ENCODE measurements at regions not wholly inside any gene's neighbourhood (a gene's known extent, or its start where the extent isn't known, plus 50 kb on each side); places are given as distances from the start of the nearest gene placed in this dataset.

- Histone ChIP-seq H3K27me3 (no peaks in the 10 kb centered on the region), H3K27ac (no peak overlapping the region), H3K4me3 (no peak overlapping the region), H3K4me1 (no peaks in the 10 kb centered on the region), H3K36me3 (no peaks in the 10 kb centered on the region), H3K9me3 (peaks cover 0 to 11% (median 0%) of the 10 kb centered on the region in 3 donors)
- TF ChIP-seq POLR2A (IDR thresholded peaks at IDR 0.05) (no peak), EP300 (IDR thresholded peaks at IDR 0.05) (no peak), POLR2AphosphoS5 (IDR thresholded peaks at IDR 0.05) (no peak), CTCF (IDR thresholded peaks at IDR 0.05) (no peak)
- 92 to 94% methylated on average over 2 to 5 of the region's 10 CpGs for WGBS, 2 donors (ENCODE audit: low coverage in 1 of 2)
- no peak for ATAC-seq
Measured at GRCh38 chr2:129378186-129378585, 601.3 kb upstream of the RAB6C start.

- Histone ChIP-seq H3K4me1 (no peaks in the 10 kb centered on the region), H3K9me3 (peaks cover 0 to 11% (median 0%) of the 10 kb centered on the region in 3 donors), H3K4me3 (no peak overlapping the region), H3K36me3 (no peaks in the 10 kb centered on the region), H3K27me3 (no peaks in the 10 kb centered on the region), H3K27ac (no peak overlapping the region)
- no peak for ATAC-seq
- no peak for TF ChIP-seq POLR2A (IDR thresholded peaks at IDR 0.05)
- WGBS, 2 donors (ENCODE audit: low coverage in 1 of 2): 76% methylated on average over 3 of the region's 3 CpGs; no CpG with 5 or more reads in 1 of the 2 donors
Measured at GRCh38 chr2:129379411-129379810, 600.1 kb upstream of the RAB6C start.

GRCh38 chr2:129381789-129382188 lies 597.7 kb upstream of the RAB6C start:
- Histone ChIP-seq H3K9me3 (peaks cover 0 to 11% (median 0%) of the 10 kb centered on the region in 3 donors), H3K4me3 (no peak overlapping the region), H3K27me3 (no peaks in the 10 kb centered on the region), H3K4me1 (no peaks in the 10 kb centered on the region), H3K36me3 (no peaks in the 10 kb centered on the region), H3K27ac (no peak overlapping the region)
- no peak for ATAC-seq
- no peak for TF ChIP-seq CTCF (IDR thresholded peaks at IDR 0.05)
- no peak for TF ChIP-seq EP300 (IDR thresholded peaks at IDR 0.05)
- no peak for TF ChIP-seq POLR2A (IDR thresholded peaks at IDR 0.05)
- no peak for TF ChIP-seq POLR2AphosphoS5 (IDR thresholded peaks at IDR 0.05)

- no peak overlapping the region for H3K4me3 ChIP-seq
- H3K4me1 ChIP-seq: no peaks in the 10 kb centered on the region
- no peaks in the 10 kb centered on the region for H3K36me3 ChIP-seq
- WGBS, 2 donors (ENCODE audit: low coverage in 1 of 2): 74% methylated on average over 2 of the region's 2 CpGs; no CpG with 5 or more reads in 1 of the 2 donors
- no peak for TF ChIP-seq EP300 (IDR thresholded peaks at IDR 0.05)
- no peak for TF ChIP-seq POLR2AphosphoS5 (IDR thresholded peaks at IDR 0.05)
- no peak for TF ChIP-seq POLR2A (IDR thresholded peaks at IDR 0.05)
- no peak for TF ChIP-seq CTCF (IDR thresholded peaks at IDR 0.05)
- H3K27ac ChIP-seq: no peak overlapping the region
- no peaks in the 10 kb centered on the region for H3K27me3 ChIP-seq
- no peaks in the 10 kb centered on the region for H3K9me3 ChIP-seq
- ATAC-seq: no peak
Measured at GRCh38 chr2:129388870-129389269, 590.6 kb upstream of the RAB6C start.

- 25 to 92% methylated on average over 1 to 2 of the region's 2 CpGs for WGBS, 2 donors (ENCODE audit: low coverage in 1 of 2)
- no peak for ATAC-seq
- no peak overlapping the region for H3K27ac ChIP-seq
- no peaks in the 10 kb centered on the region for H3K27me3 ChIP-seq
- TF ChIP-seq EP300 (IDR thresholded peaks at IDR 0.05) (no peak), CTCF (IDR thresholded peaks at IDR 0.05) (no peak), POLR2A (IDR thresholded peaks at IDR 0.05) (no peak), POLR2AphosphoS5 (IDR thresholded peaks at IDR 0.05) (no peak)
- H3K4me1 ChIP-seq: no peaks in the 10 kb centered on the region
- H3K36me3 ChIP-seq: no peaks in the 10 kb centered on the region
- no peak overlapping the region for H3K4me3 ChIP-seq
- H3K9me3 ChIP-seq: no peaks in the 10 kb centered on the region
Measured at GRCh38 chr2:129393816-129394215, 585.6 kb upstream of the RAB6C start.

Data from gastroesophageal sphincter (tissue), 4 donors.